Activated CD4-positive, alpha-beta memory T cell treated with anti-CD3 and anti-CD28 coated beads, Interleukin-2, amount 10 ng/mL, durations not matched to agents 7 days and 5 days (primary cell): ENCODE measurements at regions not wholly inside any gene's neighbourhood (a gene's known extent, or its start where the extent isn't known, plus 50 kb on each side); places are given as distances from the start of the nearest gene placed in this dataset.

Experiments used
- CTCF ChIA-PET: fragments of 350-600 bp; sonication (Branson Sonifier 250); formaldehyde crosslinking; loops from one replicate; lab custom pipeline; 2021; ENCODE audit warnings: antibody characterized with exemption, inconsistent platforms; lab: Charles Lee
- POLR2A ChIA-PET: fragments of 350-600 bp; sonication (Branson Sonifier 250); formaldehyde crosslinking; loops from one replicate; lab custom pipeline; 2021; ENCODE audit warnings: antibody characterized with exemption; lab: Charles Lee
- DNase-seq: peaks from one replicate; pipeline ENCODE4 v3.0.0-alpha.2; 2020
- H3K27ac Mint-ChIP-seq: one replicate; pipeline ENCODE4 v1.8.0; 2021; ENCODE audit warnings: mild to moderate bottlenecking, mixed read lengths
- H3K27me3 Mint-ChIP-seq: one replicate; pipeline ENCODE4 v1.8.0; 2021; ENCODE audit warnings: mixed read lengths
- H3K36me3 Mint-ChIP-seq: one replicate; pipeline ENCODE4 v1.8.0; 2021; ENCODE audit warnings: low read depth, mixed read lengths
- H3K4me1 Mint-ChIP-seq: one replicate; pipeline ENCODE4 v1.8.0; 2021; ENCODE audit warnings: mixed read lengths
- H3K4me3 Mint-ChIP-seq: one replicate; pipeline ENCODE4 v1.8.0; 2021; ENCODE audit warnings: mild to moderate bottlenecking, mixed read lengths
- H3K9me3 Mint-ChIP-seq: one replicate; pipeline ENCODE4 v1.8.0; 2021; ENCODE audit warnings: mixed read lengths

GRCh38 chr20:17137692-17138091, 89.1 kb upstream of the PCSK2 start:
- no peaks in the 10 kb centered on the region for H3K4me1 Mint-ChIP-seq
- POLR2A ChIA-PET = no interaction called here
- no peaks in the 10 kb centered on the region for H3K36me3 Mint-ChIP-seq
- H3K27me3 Mint-ChIP-seq = no peaks in the 10 kb centered on the region
- CTCF ChIA-PET = no interaction called here
- H3K9me3 Mint-ChIP-seq = peaks cover 4% of the 10 kb centered on the region
- no peak for DNase-seq
- no peak overlapping the region for H3K27ac Mint-ChIP-seq
- H3K4me3 Mint-ChIP-seq = no peak overlapping the region

GRCh38 chr20:17138237-17138636, 88.6 kb upstream of the PCSK2 start:
- no peaks in the 10 kb centered on the region for H3K36me3 Mint-ChIP-seq

GRCh38 chr20:17140894-17141293, 85.9 kb upstream of the PCSK2 start:
- Mint-ChIP-seq H3K27me3 (no peaks in the 10 kb centered on the region), H3K4me3 (no peak overlapping the region), H3K27ac (no peak overlapping the region), H3K4me1 (no peaks in the 10 kb centered on the region), H3K36me3 (no peaks in the 10 kb centered on the region), H3K9me3 (peaks cover 4% of the 10 kb centered on the region)
- CTCF ChIA-PET = no interaction called here
- POLR2A ChIA-PET = no interaction called here
- no peak for DNase-seq

More at GRCh38 chr20:17138237-17138636, 88.6 kb upstream of the PCSK2 start:
- DNase-seq = no peak
- Mint-ChIP-seq H3K27me3 (no peaks in the 10 kb centered on the region), H3K9me3 (peaks cover 4% of the 10 kb centered on the region), H3K4me3 (no peak overlapping the region), H3K4me1 (no peaks in the 10 kb centered on the region), H3K27ac (no peak overlapping the region)
- POLR2A ChIA-PET = no interaction called here
- CTCF ChIA-PET = no interaction called here

- Mint-ChIP-seq H3K27me3 (no peaks in the 10 kb centered on the region), H3K4me3 (no peak overlapping the region)
- CTCF ChIA-PET = no interaction called here
Observed at GRCh38 chr20:17141568-17141967, 85.3 kb upstream of the PCSK2 start.

GRCh38 chr20:17142666-17143065, 84.2 kb upstream of the PCSK2 start:
- H3K4me3 Mint-ChIP-seq = no peak overlapping the region
- H3K9me3 Mint-ChIP-seq = no peaks in the 10 kb centered on the region
- POLR2A ChIA-PET = no interaction called here

More at GRCh38 chr20:17141568-17141967, 85.3 kb upstream of the PCSK2 start:
- H3K27ac Mint-ChIP-seq = no peak overlapping the region
- H3K9me3 Mint-ChIP-seq = peaks cover 4% of the 10 kb centered on the region
- POLR2A ChIA-PET = no interaction called here
- no peaks in the 10 kb centered on the region for H3K4me1 Mint-ChIP-seq
- H3K36me3 Mint-ChIP-seq = no peaks in the 10 kb centered on the region
- no peak for DNase-seq

GRCh38 chr20:17150858-17151257, 76.0 kb upstream of the PCSK2 start:
- Mint-ChIP-seq H3K9me3 (no peaks in the 10 kb centered on the region), H3K36me3 (no peaks in the 10 kb centered on the region), H3K4me3 (no peak overlapping the region), H3K4me1 (no peaks in the 10 kb centered on the region), H3K27me3 (no peaks in the 10 kb centered on the region), H3K27ac (no peak overlapping the region)
- ChIA-PET CTCF (no interaction called here), POLR2A (no interaction called here)
- no peak for DNase-seq

More at GRCh38 chr20:17142666-17143065, 84.2 kb upstream of the PCSK2 start:
- no peaks in the 10 kb centered on the region for H3K27me3 Mint-ChIP-seq
- H3K36me3 Mint-ChIP-seq = no peaks in the 10 kb centered on the region
- no peaks in the 10 kb centered on the region for H3K4me1 Mint-ChIP-seq
- CTCF ChIA-PET = no interaction called here
- no peak overlapping the region for H3K27ac Mint-ChIP-seq
- DNase-seq = no peak

GRCh38 chr20:17155401-17155800, 71.4 kb upstream of the PCSK2 start:
- no peak for DNase-seq
- no peak overlapping the region for H3K4me3 Mint-ChIP-seq
- H3K36me3 Mint-ChIP-seq = no peaks in the 10 kb centered on the region
- no peaks in the 10 kb centered on the region for H3K4me1 Mint-ChIP-seq
- CTCF ChIA-PET = no interaction called here
- POLR2A ChIA-PET = no interaction called here
- H3K27me3 Mint-ChIP-seq = no peaks in the 10 kb centered on the region
- H3K9me3 Mint-ChIP-seq = no peaks in the 10 kb centered on the region
- no peak overlapping the region for H3K27ac Mint-ChIP-seq

GRCh38 chr20:17158701-17159100, 68.1 kb upstream of the PCSK2 start:
- CTCF ChIA-PET = no interaction called here
- Mint-ChIP-seq H3K27ac (no peak overlapping the region), H3K4me3 (no peak overlapping the region), H3K27me3 (no peaks in the 10 kb centered on the region), H3K9me3 (no peaks in the 10 kb centered on the region), H3K4me1 (no peaks in the 10 kb centered on the region), H3K36me3 (no peaks in the 10 kb centered on the region)
- POLR2A ChIA-PET = no interaction called here
- no peak for DNase-seq

GRCh38 chr20:17161673-17162481, 65.0 kb upstream of the PCSK2 start:
- CTCF ChIA-PET = no interaction called here
- Mint-ChIP-seq H3K27ac (no peak overlapping the region), H3K27me3 (no peaks in the 10 kb centered on the region), H3K4me1 (no peaks in the 10 kb centered on the region), H3K4me3 (no peak overlapping the region), H3K36me3 (no peaks in the 10 kb centered on the region), H3K9me3 (no peaks in the 10 kb centered on the region)
- POLR2A ChIA-PET = no interaction called here
- no peak for DNase-seq

- Mint-ChIP-seq H3K27me3 (no peaks in the 10 kb centered on the region), H3K4me1 (no peaks in the 10 kb centered on the region), H3K9me3 (peaks cover 2% of the 10 kb centered on the region), H3K4me3 (no peak overlapping the region), H3K36me3 (no peaks in the 10 kb centered on the region), H3K27ac (no peak overlapping the region)
- DNase-seq = no peak
- POLR2A ChIA-PET = no interaction called here
- CTCF ChIA-PET = no interaction called here
Observed at GRCh38 chr20:17168026-17168612, 58.7 kb upstream of the PCSK2 start.

- no peak for DNase-seq
- CTCF ChIA-PET = no interaction called here
- H3K27ac Mint-ChIP-seq = no peak overlapping the region
- H3K4me1 Mint-ChIP-seq = no peaks in the 10 kb centered on the region
- H3K27me3 Mint-ChIP-seq = no peaks in the 10 kb centered on the region
- POLR2A ChIA-PET = no interaction called here
- H3K4me3 Mint-ChIP-seq = no peak overlapping the region
- H3K36me3 Mint-ChIP-seq = no peaks in the 10 kb centered on the region
- H3K9me3 Mint-ChIP-seq = peaks cover 2% of the 10 kb centered on the region
Observed at GRCh38 chr20:17169585-17170136, 57.2 kb upstream of the PCSK2 start.

- CTCF ChIA-PET = no interaction called here
- H3K9me3 Mint-ChIP-seq = peaks cover 2% of the 10 kb centered on the region
- POLR2A ChIA-PET = no interaction called here
- no peak overlapping the region for H3K27ac Mint-ChIP-seq
- H3K27me3 Mint-ChIP-seq = no peaks in the 10 kb centered on the region
- DNase-seq = no peak
- no peaks in the 10 kb centered on the region for H3K36me3 Mint-ChIP-seq
- no peak overlapping the region for H3K4me3 Mint-ChIP-seq
- no peaks in the 10 kb centered on the region for H3K4me1 Mint-ChIP-seq
Observed at GRCh38 chr20:17171746-17172280, 55.0 kb upstream of the PCSK2 start.

- no peaks in the 10 kb centered on the region for H3K27me3 Mint-ChIP-seq
- H3K4me3 Mint-ChIP-seq = no peak overlapping the region
- ChIA-PET POLR2A (no interaction called here), CTCF (no interaction called here)
- peaks cover 2% of the 10 kb centered on the region for H3K9me3 Mint-ChIP-seq
- no peak for DNase-seq
- no peaks in the 10 kb centered on the region for H3K4me1 Mint-ChIP-seq
- no peak overlapping the region for H3K27ac Mint-ChIP-seq
- H3K36me3 Mint-ChIP-seq = no peaks in the 10 kb centered on the region
Observed at GRCh38 chr20:17172836-17173516, 53.9 kb upstream of the PCSK2 start.
